ENCODE measurements at regions not wholly inside any gene's neighbourhood (a gene's known extent, or its start where the extent isn't known, plus 50 kb on each side); places are given as distances from the start of the nearest gene placed in this dataset.

- no peaks in the 10 kb centered on the region for H3K4me1 ChIP-seq (ENCODE audit: control insufficient read depth, insufficient read depth, low read length)
- H3K27ac ChIP-seq (ENCODE audit: low read length) = no peak overlapping the region
- no peaks in the 10 kb centered on the region for H3K27me3 ChIP-seq (ENCODE audit: control insufficient read depth, insufficient read depth, low read length)
- H3K36me3 ChIP-seq (ENCODE audit: control insufficient read depth, insufficient read depth, low read length) = no peaks in the 10 kb centered on the region
- no peak for DNase-seq (ENCODE audit: low read depth, low spot score)
- whole genome bisulfite sequencing (ENCODE audit: insufficient coverage, insufficient read length) = no CpG with 5 or more reads among the region's 14 CpGs
- H3K9me3 ChIP-seq (ENCODE audit: control insufficient read depth, insufficient read depth, low read length) = no peaks in the 10 kb centered on the region
- no peak overlapping the region for H3K4me3 ChIP-seq (ENCODE audit: low read length)
Observed at GRCh38 chr2:2516386-2516785, 185.3 kb upstream of the MYT1L start.

- no peaks in the 10 kb centered on the region for H3K36me3 ChIP-seq (ENCODE audit: control insufficient read depth, insufficient read depth, low read length)
- H3K27ac ChIP-seq (ENCODE audit: low read length) = no peak overlapping the region
- no peaks in the 10 kb centered on the region for H3K27me3 ChIP-seq (ENCODE audit: control insufficient read depth, insufficient read depth, low read length)
- no CpG with 5 or more reads among the region's 10 CpGs for WGBS (ENCODE audit: insufficient coverage, insufficient read length)
- no peak overlapping the region for H3K4me3 ChIP-seq (ENCODE audit: low read length)
- H3K4me1 ChIP-seq (ENCODE audit: control insufficient read depth, insufficient read depth, low read length) = no peaks in the 10 kb centered on the region
- H3K9me3 ChIP-seq (ENCODE audit: control insufficient read depth, insufficient read depth, low read length) = no peaks in the 10 kb centered on the region
- no peak for DNase-seq (ENCODE audit: low read depth, low spot score)
Observed at GRCh38 chr2:2512931-2513330, 181.9 kb upstream of the MYT1L start.

- Histone ChIP-seq H3K36me3 (ENCODE audit: control insufficient read depth, insufficient read depth, low read length) (no peaks in the 10 kb centered on the region), H3K4me3 (ENCODE audit: low read length) (no peak overlapping the region), H3K4me1 (ENCODE audit: control insufficient read depth, insufficient read depth, low read length) (no peaks in the 10 kb centered on the region), H3K9me3 (ENCODE audit: control insufficient read depth, insufficient read depth, low read length) (no peaks in the 10 kb centered on the region), H3K27me3 (ENCODE audit: control insufficient read depth, insufficient read depth, low read length) (no peaks in the 10 kb centered on the region), H3K27ac (ENCODE audit: low read length) (no peak overlapping the region)
- DNase-seq (ENCODE audit: low read depth, low spot score) = no peak
- no CpG with 5 or more reads among the region's 20 CpGs for WGBS (ENCODE audit: insufficient coverage, insufficient read length)
Observed at GRCh38 chr2:2507417-2507997, 176.4 kb upstream of the MYT1L start.

GRCh38 chr2:2506536-2506935, 175.5 kb upstream of the MYT1L start:
- no peaks in the 10 kb centered on the region for H3K27me3 ChIP-seq (ENCODE audit: control insufficient read depth, insufficient read depth, low read length)
- H3K27ac ChIP-seq (ENCODE audit: low read length) = no peak overlapping the region
- no peaks in the 10 kb centered on the region for H3K9me3 ChIP-seq (ENCODE audit: control insufficient read depth, insufficient read depth, low read length)
- DNase-seq (ENCODE audit: low read depth, low spot score) = no peak
- WGBS (ENCODE audit: insufficient coverage, insufficient read length) = no CpG with 5 or more reads among the region's 6 CpGs
- no peaks in the 10 kb centered on the region for H3K4me1 ChIP-seq (ENCODE audit: control insufficient read depth, insufficient read depth, low read length)
- no peak overlapping the region for H3K4me3 ChIP-seq (ENCODE audit: low read length)
- no peaks in the 10 kb centered on the region for H3K36me3 ChIP-seq (ENCODE audit: control insufficient read depth, insufficient read depth, low read length)

- WGBS (ENCODE audit: insufficient coverage, insufficient read length) = no CpG with 5 or more reads among the region's 4 CpGs
- H3K36me3 ChIP-seq (ENCODE audit: control insufficient read depth, insufficient read depth, low read length) = no peaks in the 10 kb centered on the region
- H3K27ac ChIP-seq (ENCODE audit: low read length) = no peak overlapping the region
- H3K9me3 ChIP-seq (ENCODE audit: control insufficient read depth, insufficient read depth, low read length) = no peaks in the 10 kb centered on the region
- DNase-seq (ENCODE audit: low read depth, low spot score) = no peak
- H3K27me3 ChIP-seq (ENCODE audit: control insufficient read depth, insufficient read depth, low read length) = no peaks in the 10 kb centered on the region
- H3K4me3 ChIP-seq (ENCODE audit: low read length) = no peak overlapping the region
- no peaks in the 10 kb centered on the region for H3K4me1 ChIP-seq (ENCODE audit: control insufficient read depth, insufficient read depth, low read length)
Observed at GRCh38 chr2:2505604-2506003, 174.5 kb upstream of the MYT1L start.

GRCh38 chr2:2503864-2504418, 172.9 kb upstream of the MYT1L start:
- no CpG with 5 or more reads among the region's 6 CpGs for WGBS (ENCODE audit: insufficient coverage, insufficient read length)
- DNase-seq (ENCODE audit: low read depth, low spot score) = no peak
- H3K9me3 ChIP-seq (ENCODE audit: control insufficient read depth, insufficient read depth, low read length) = no peaks in the 10 kb centered on the region
- H3K36me3 ChIP-seq (ENCODE audit: control insufficient read depth, insufficient read depth, low read length) = no peaks in the 10 kb centered on the region
- no peak overlapping the region for H3K4me3 ChIP-seq (ENCODE audit: low read length)
- no peaks in the 10 kb centered on the region for H3K4me1 ChIP-seq (ENCODE audit: control insufficient read depth, insufficient read depth, low read length)
- no peak overlapping the region for H3K27ac ChIP-seq (ENCODE audit: low read length)
- H3K27me3 ChIP-seq (ENCODE audit: control insufficient read depth, insufficient read depth, low read length) = no peaks in the 10 kb centered on the region

- no peaks in the 10 kb centered on the region for H3K27me3 ChIP-seq (ENCODE audit: control insufficient read depth, insufficient read depth, low read length)
- no peaks in the 10 kb centered on the region for H3K9me3 ChIP-seq (ENCODE audit: control insufficient read depth, insufficient read depth, low read length)
- no peak for DNase-seq (ENCODE audit: low read depth, low spot score)
- no peak overlapping the region for H3K4me3 ChIP-seq (ENCODE audit: low read length)
- no peaks in the 10 kb centered on the region for H3K4me1 ChIP-seq (ENCODE audit: control insufficient read depth, insufficient read depth, low read length)
- no peaks in the 10 kb centered on the region for H3K36me3 ChIP-seq (ENCODE audit: control insufficient read depth, insufficient read depth, low read length)
- no peak overlapping the region for H3K27ac ChIP-seq (ENCODE audit: low read length)
- no CpG with 5 or more reads among the region's 4 CpGs for WGBS (ENCODE audit: insufficient coverage, insufficient read length)
Observed at GRCh38 chr2:2502201-2502549, 171.1 kb upstream of the MYT1L start.

- H3K9me3 ChIP-seq (ENCODE audit: control insufficient read depth, insufficient read depth, low read length) = no peaks in the 10 kb centered on the region
- H3K36me3 ChIP-seq (ENCODE audit: control insufficient read depth, insufficient read depth, low read length) = no peaks in the 10 kb centered on the region
- no peak overlapping the region for H3K27ac ChIP-seq (ENCODE audit: low read length)
- no peak overlapping the region for H3K4me3 ChIP-seq (ENCODE audit: low read length)
- no peaks in the 10 kb centered on the region for H3K27me3 ChIP-seq (ENCODE audit: control insufficient read depth, insufficient read depth, low read length)
- H3K4me1 ChIP-seq (ENCODE audit: control insufficient read depth, insufficient read depth, low read length) = no peaks in the 10 kb centered on the region
- no CpG with 5 or more reads among the region's 9 CpGs for WGBS (ENCODE audit: insufficient coverage, insufficient read length)
- DNase-seq (ENCODE audit: low read depth, low spot score) = no peak
Observed at GRCh38 chr2:2501454-2502200, 170.6 kb upstream of the MYT1L start.

GRCh38 chr2:2495606-2496005, 164.5 kb upstream of the MYT1L start:
- Histone ChIP-seq H3K9me3 (ENCODE audit: control insufficient read depth, insufficient read depth, low read length) (no peaks in the 10 kb centered on the region), H3K36me3 (ENCODE audit: control insufficient read depth, insufficient read depth, low read length) (no peaks in the 10 kb centered on the region), H3K4me1 (ENCODE audit: control insufficient read depth, insufficient read depth, low read length) (no peaks in the 10 kb centered on the region), H3K4me3 (ENCODE audit: low read length) (no peak overlapping the region), H3K27me3 (ENCODE audit: control insufficient read depth, insufficient read depth, low read length) (no peaks in the 10 kb centered on the region), H3K27ac (ENCODE audit: low read length) (no peak overlapping the region)
- no peak for DNase-seq (ENCODE audit: low read depth, low spot score)
- no CpG with 5 or more reads among the region's 1 CpG for WGBS (ENCODE audit: insufficient coverage, insufficient read length)

- Histone ChIP-seq H3K4me1 (ENCODE audit: control insufficient read depth, insufficient read depth, low read length) (no peaks in the 10 kb centered on the region), H3K36me3 (ENCODE audit: control insufficient read depth, insufficient read depth, low read length) (no peaks in the 10 kb centered on the region), H3K27ac (ENCODE audit: low read length) (no peak overlapping the region), H3K27me3 (ENCODE audit: control insufficient read depth, insufficient read depth, low read length) (no peaks in the 10 kb centered on the region), H3K4me3 (ENCODE audit: low read length) (no peak overlapping the region), H3K9me3 (ENCODE audit: control insufficient read depth, insufficient read depth, low read length) (no peaks in the 10 kb centered on the region)
- no CpG with 5 or more reads among the region's 5 CpGs for WGBS (ENCODE audit: insufficient coverage, insufficient read length)
- no peak for DNase-seq (ENCODE audit: low read depth, low spot score)
Observed at GRCh38 chr2:2493496-2493895, 162.4 kb upstream of the MYT1L start.

- H3K27ac ChIP-seq (ENCODE audit: low read length) = no peak overlapping the region
- DNase-seq (ENCODE audit: low read depth, low spot score) = no peak
- H3K4me3 ChIP-seq (ENCODE audit: low read length) = no peak overlapping the region
- no peaks in the 10 kb centered on the region for H3K27me3 ChIP-seq (ENCODE audit: control insufficient read depth, insufficient read depth, low read length)
- H3K36me3 ChIP-seq (ENCODE audit: control insufficient read depth, insufficient read depth, low read length) = no peaks in the 10 kb centered on the region
- H3K4me1 ChIP-seq (ENCODE audit: control insufficient read depth, insufficient read depth, low read length) = no peaks in the 10 kb centered on the region
- no CpG with 5 or more reads among the region's 4 CpGs for WGBS (ENCODE audit: insufficient coverage, insufficient read length)
- H3K9me3 ChIP-seq (ENCODE audit: control insufficient read depth, insufficient read depth, low read length) = no peaks in the 10 kb centered on the region
Observed at GRCh38 chr2:2492800-2493199, 161.7 kb upstream of the MYT1L start.

Measured in iPS DF 6.9 (cell line).